ENCODE measurements at regions not wholly inside any gene's neighbourhood (a gene's known extent, or its start where the extent isn't known, plus 50 kb on each side); places are given as distances from the start of the nearest gene placed in this dataset.

GRCh38 chr1:67482733-67483482 is 52.7 kb upstream of the SERBP1 start:
- no peaks in the 10 kb centered on the region for H3K4me1 ChIP-seq (ENCODE audit: control insufficient read depth, insufficient read depth, low read length, unreplicated experiment)
- H3K27me3 ChIP-seq (ENCODE audit: insufficient read depth, low read length), result no peaks in the 10 kb centered on the region
- no peak overlapping the region for H2AFZ ChIP-seq (ENCODE audit: low read length, unreplicated experiment)
- H3K36me3 ChIP-seq (ENCODE audit: insufficient read depth, low read length), result no peaks in the 10 kb centered on the region
- H3K27ac ChIP-seq (ENCODE audit: low read depth, low read length), result no peak overlapping the region
- H3K79me2 ChIP-seq (ENCODE audit: control insufficient read depth, insufficient read depth, low read length, unreplicated experiment), result no peaks in the 10 kb centered on the region
- no peak overlapping the region for H3K4me3 ChIP-seq (ENCODE audit: low read depth, low read length)

GRCh38 chr1:67484492-67484891 is 54.3 kb upstream of the SERBP1 start:
- Histone ChIP-seq H2AFZ (ENCODE audit: low read length, unreplicated experiment) (no peak overlapping the region), H3K27me3 (ENCODE audit: insufficient read depth, low read length) (no peaks in the 10 kb centered on the region), H3K4me1 (ENCODE audit: control insufficient read depth, insufficient read depth, low read length, unreplicated experiment) (no peaks in the 10 kb centered on the region), H3K36me3 (ENCODE audit: insufficient read depth, low read length) (no peaks in the 10 kb centered on the region), H3K4me3 (ENCODE audit: low read depth, low read length) (no peak overlapping the region), H3K79me2 (ENCODE audit: control insufficient read depth, insufficient read depth, low read length, unreplicated experiment) (no peaks in the 10 kb centered on the region), H3K27ac (ENCODE audit: low read depth, low read length) (no peak overlapping the region)

GRCh38 chr1:67485046-67485811 is 55.0 kb upstream of the SERBP1 start:
- Histone ChIP-seq H3K27ac (ENCODE audit: low read depth, low read length) (no peak overlapping the region), H3K4me1 (ENCODE audit: control insufficient read depth, insufficient read depth, low read length, unreplicated experiment) (no peaks in the 10 kb centered on the region), H3K36me3 (ENCODE audit: insufficient read depth, low read length) (no peaks in the 10 kb centered on the region), H3K79me2 (ENCODE audit: control insufficient read depth, insufficient read depth, low read length, unreplicated experiment) (no peaks in the 10 kb centered on the region), H3K4me3 (ENCODE audit: low read depth, low read length) (no peak overlapping the region), H2AFZ (ENCODE audit: low read length, unreplicated experiment) (no peak overlapping the region), H3K27me3 (ENCODE audit: insufficient read depth, low read length) (no peaks in the 10 kb centered on the region)

GRCh38 chr1:67489643-67490042 is 59.4 kb upstream of the SERBP1 start:
- Histone ChIP-seq H3K4me3 (ENCODE audit: low read depth, low read length) (no peak overlapping the region), H2AFZ (ENCODE audit: low read length, unreplicated experiment) (no peak overlapping the region), H3K27me3 (ENCODE audit: insufficient read depth, low read length) (no peaks in the 10 kb centered on the region), H3K27ac (ENCODE audit: low read depth, low read length) (no peak overlapping the region), H3K79me2 (ENCODE audit: control insufficient read depth, insufficient read depth, low read length, unreplicated experiment) (no peaks in the 10 kb centered on the region), H3K4me1 (ENCODE audit: control insufficient read depth, insufficient read depth, low read length, unreplicated experiment) (no peaks in the 10 kb centered on the region), H3K36me3 (ENCODE audit: insufficient read depth, low read length) (no peaks in the 10 kb centered on the region)

- Histone ChIP-seq H3K27me3 (ENCODE audit: insufficient read depth, low read length) (no peaks in the 10 kb centered on the region), H3K36me3 (ENCODE audit: insufficient read depth, low read length) (no peaks in the 10 kb centered on the region), H2AFZ (ENCODE audit: low read length, unreplicated experiment) (no peak overlapping the region), H3K79me2 (ENCODE audit: control insufficient read depth, insufficient read depth, low read length, unreplicated experiment) (no peaks in the 10 kb centered on the region), H3K4me3 (ENCODE audit: low read depth, low read length) (no peak overlapping the region), H3K27ac (ENCODE audit: low read depth, low read length) (no peak overlapping the region), H3K4me1 (ENCODE audit: control insufficient read depth, insufficient read depth, low read length, unreplicated experiment) (no peaks in the 10 kb centered on the region)
Observed at GRCh38 chr1:67491280-67491679, 61.1 kb upstream of the SERBP1 start.

GRCh38 chr1:67493148-67493547 is 62.9 kb upstream of the SERBP1 start:
- no peak overlapping the region for H3K27ac ChIP-seq (ENCODE audit: low read depth, low read length)
- H3K4me3 ChIP-seq (ENCODE audit: low read depth, low read length), result no peak overlapping the region
- H3K4me1 ChIP-seq (ENCODE audit: control insufficient read depth, insufficient read depth, low read length, unreplicated experiment), result no peaks in the 10 kb centered on the region
- no peak overlapping the region for H2AFZ ChIP-seq (ENCODE audit: low read length, unreplicated experiment)
- no peaks in the 10 kb centered on the region for H3K79me2 ChIP-seq (ENCODE audit: control insufficient read depth, insufficient read depth, low read length, unreplicated experiment)
- H3K36me3 ChIP-seq (ENCODE audit: insufficient read depth, low read length), result no peaks in the 10 kb centered on the region
- H3K27me3 ChIP-seq (ENCODE audit: insufficient read depth, low read length), result no peaks in the 10 kb centered on the region

GRCh38 chr1:67495327-67495726 is 65.1 kb upstream of the SERBP1 start:
- Histone ChIP-seq H3K79me2 (ENCODE audit: control insufficient read depth, insufficient read depth, low read length, unreplicated experiment) (no peaks in the 10 kb centered on the region), H3K4me1 (ENCODE audit: control insufficient read depth, insufficient read depth, low read length, unreplicated experiment) (no peaks in the 10 kb centered on the region), H3K36me3 (ENCODE audit: insufficient read depth, low read length) (no peaks in the 10 kb centered on the region), H3K4me3 (ENCODE audit: low read depth, low read length) (no peak overlapping the region), H3K27ac (ENCODE audit: low read depth, low read length) (no peak overlapping the region), H2AFZ (ENCODE audit: low read length, unreplicated experiment) (no peak overlapping the region), H3K27me3 (ENCODE audit: insufficient read depth, low read length) (no peaks in the 10 kb centered on the region)

- Histone ChIP-seq H3K36me3 (ENCODE audit: insufficient read depth, low read length) (no peaks in the 10 kb centered on the region), H2AFZ (ENCODE audit: low read length, unreplicated experiment) (no peak overlapping the region), H3K79me2 (ENCODE audit: control insufficient read depth, insufficient read depth, low read length, unreplicated experiment) (no peaks in the 10 kb centered on the region), H3K4me1 (ENCODE audit: control insufficient read depth, insufficient read depth, low read length, unreplicated experiment) (no peaks in the 10 kb centered on the region), H3K27me3 (ENCODE audit: insufficient read depth, low read length) (no peaks in the 10 kb centered on the region), H3K4me3 (ENCODE audit: low read depth, low read length) (no peak overlapping the region), H3K27ac (ENCODE audit: low read depth, low read length) (no peak overlapping the region)
Observed at GRCh38 chr1:67496329-67496728, 66.1 kb upstream of the SERBP1 start.

GRCh38 chr1:67500413-67500959 is 70.3 kb upstream of the SERBP1 start:
- Histone ChIP-seq H3K79me2 (ENCODE audit: control insufficient read depth, insufficient read depth, low read length, unreplicated experiment) (no peaks in the 10 kb centered on the region), H3K4me1 (ENCODE audit: control insufficient read depth, insufficient read depth, low read length, unreplicated experiment) (no peaks in the 10 kb centered on the region), H3K27me3 (ENCODE audit: insufficient read depth, low read length) (0 out of 2 replicates have a peak, but pooled peaks cover 13% of the 10 kb centered on the region), H3K4me3 (ENCODE audit: low read depth, low read length) (0 out of 2 replicates have a peak overlapping the region, but pooled peaks have one; percentile 39), H3K27ac (ENCODE audit: low read depth, low read length) (no peak overlapping the region), H2AFZ (ENCODE audit: low read length, unreplicated experiment) (no peak overlapping the region), H3K36me3 (ENCODE audit: insufficient read depth, low read length) (no peaks in the 10 kb centered on the region)

- 0 out of 2 replicates have a peak, but pooled peaks cover 13% of the 10 kb centered on the region for H3K27me3 ChIP-seq (ENCODE audit: insufficient read depth, low read length)
- H3K79me2 ChIP-seq (ENCODE audit: control insufficient read depth, insufficient read depth, low read length, unreplicated experiment), result no peaks in the 10 kb centered on the region
- H3K36me3 ChIP-seq (ENCODE audit: insufficient read depth, low read length), result no peaks in the 10 kb centered on the region
- no peak overlapping the region for H3K27ac ChIP-seq (ENCODE audit: low read depth, low read length)
- H2AFZ ChIP-seq (ENCODE audit: low read length, unreplicated experiment), result no peak overlapping the region
- H3K4me1 ChIP-seq (ENCODE audit: control insufficient read depth, insufficient read depth, low read length, unreplicated experiment), result no peaks in the 10 kb centered on the region
- H3K4me3 ChIP-seq (ENCODE audit: low read depth, low read length), result no peak overlapping the region
Observed at GRCh38 chr1:67503974-67504373, 73.8 kb upstream of the SERBP1 start.
